Fibroblast of pulmonary artery (primary cell): ENCODE measurements at regions not wholly inside any gene's neighbourhood (a gene's known extent, or its start where the extent isn't known, plus 50 kb on each side); places are given as distances from the start of the nearest gene placed in this dataset.
"Not testable (repeated sequence)": the region's sequence is repeated elsewhere in the genome, so short reads cannot be mapped to it uniquely, and the experiment has no call there.

Source experiments
- DNase-seq: peaks from one replicate; pipeline ENCODE4 v3.0.0-alpha.2; 2010; ENCODE audit warnings: low read depth
- H3K4me3 ChIP-seq: replicated peaks from 2 replicates; pipeline ENCODE4 v1.5.1; 2011; ENCODE audit warnings: low read depth, mild to moderate bottlenecking, control low read depth, low read length, moderate library complexity
- CTCF ChIP-seq: IDR thresholded peaks from 2 replicates; pipeline ENCODE4 v1.5.1; 2011; ENCODE audit warnings: mild to moderate bottlenecking, control low read depth, low read length, inconsistent platforms; ENCODE audit errors: missing control alignments

- no peak for TF ChIP-seq CTCF
- DNase-seq: no peak
- no peak overlapping the region for H3K4me3 ChIP-seq
Observed at GRCh38 chrX:46016296-46016695, 528.9 kb downstream of the ZNF674 start.

- DNase-seq: no peak
- no peak for TF ChIP-seq CTCF
- no peak overlapping the region for H3K4me3 ChIP-seq
Observed at GRCh38 chrX:46015653-46016052, 529.6 kb downstream of the ZNF674 start.

- H3K4me3 ChIP-seq: no peak overlapping the region
- no peak for TF ChIP-seq CTCF
- DNase-seq: no peak
Observed at GRCh38 chrX:45992402-45993123, 552.7 kb downstream of the ZNF674 start.

DNA sequence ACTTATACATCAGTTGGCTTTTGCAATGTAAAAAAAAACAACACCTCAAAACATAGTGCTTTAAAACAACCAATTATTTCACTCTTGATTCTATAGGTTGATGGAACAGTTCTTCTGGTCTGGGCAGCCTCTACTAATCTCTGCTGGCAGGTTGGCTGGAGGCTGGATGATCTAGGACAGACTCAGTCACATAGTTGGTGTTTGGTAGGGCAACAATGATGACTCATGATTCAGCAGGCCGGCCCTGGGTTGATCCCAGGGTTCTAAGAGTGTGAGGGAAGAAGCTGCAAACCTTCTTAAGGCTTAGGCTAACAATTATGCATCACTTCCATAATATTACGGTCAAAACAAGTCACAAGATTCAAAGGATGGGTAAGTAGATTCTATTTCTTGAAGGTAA, 558.2 kb downstream of the ZNF674 start:
- TF ChIP-seq CTCF: no peak
- peak; percentile 4 for DNase-seq
- H3K4me3 ChIP-seq: no peak overlapping the region

GRCh38 chrX:45986081-45986480, 559.1 kb downstream of the ZNF674 start:
- H3K4me3 ChIP-seq: no peak overlapping the region
- peak; percentile 40 for DNase-seq
- TF ChIP-seq CTCF: no peak

DNA sequence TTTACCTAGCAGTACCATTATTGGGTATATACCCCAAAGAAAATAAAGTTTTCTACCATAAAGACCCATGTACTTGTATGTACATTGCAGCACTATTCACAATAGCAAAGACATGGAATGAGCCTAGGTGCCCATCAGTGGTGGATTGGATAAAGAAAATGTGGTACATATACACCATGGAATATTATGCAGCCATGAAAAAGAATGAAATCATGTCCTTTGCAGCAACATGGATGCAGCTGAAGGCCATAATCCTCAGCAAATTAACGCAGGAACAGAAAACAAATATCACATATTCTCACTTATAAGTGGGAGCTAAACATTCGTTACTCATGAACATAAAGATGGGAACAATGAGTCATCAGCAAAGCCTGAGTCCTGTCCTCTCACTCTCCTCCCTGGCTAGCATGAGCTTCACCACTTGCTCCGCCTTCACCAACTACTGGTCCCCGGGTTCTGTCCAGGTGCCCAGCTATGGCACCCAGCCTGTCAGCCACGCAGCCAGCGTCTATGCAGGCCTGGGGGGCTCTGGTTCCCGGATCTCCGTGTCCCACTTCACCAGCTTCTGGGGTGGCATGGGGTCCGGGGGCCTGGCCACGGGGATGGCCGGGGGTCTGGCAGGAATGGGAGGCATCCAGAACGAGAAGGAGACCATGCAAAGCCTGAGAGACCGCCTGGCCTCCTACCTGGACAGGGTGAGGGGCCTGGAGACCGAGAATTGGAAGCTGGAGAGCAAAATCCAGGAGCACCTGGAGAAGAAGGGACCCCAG, 562.1 kb downstream of the ZNF674 start:
- not testable (repeated sequence) for DNase-seq, H3K4me3 ChIP-seq

DNA sequence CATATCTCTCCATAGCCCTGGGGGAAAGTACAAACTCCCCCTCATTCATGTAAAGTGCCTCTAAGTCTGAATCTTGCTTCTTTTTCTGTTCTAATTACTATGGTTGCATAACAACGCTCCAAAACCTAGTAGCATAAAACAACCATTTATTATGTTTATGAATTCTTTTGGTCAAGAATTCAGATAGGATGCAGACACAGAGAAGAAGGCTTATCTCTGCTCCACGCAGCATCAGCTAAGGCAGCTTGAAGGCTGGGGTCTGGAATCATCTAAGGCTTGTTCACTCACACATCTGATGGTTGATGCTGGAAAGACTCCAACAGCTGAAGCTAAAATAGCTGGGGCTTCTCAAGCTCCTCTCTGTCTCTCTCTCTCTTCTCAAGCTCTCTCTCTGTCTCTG, 564.5 kb downstream of the ZNF674 start:
- H3K4me3 ChIP-seq: no peak overlapping the region
- no peak for TF ChIP-seq CTCF
- DNase-seq: peak; percentile 4
